Activated CD8-positive, alpha-beta memory T cell treated with anti-CD3 and anti-CD28 coated beads, Interleukin-2, amount 50 U/mL, for 1 hour (primary cell): ENCODE measurements at regions not wholly inside any gene's neighbourhood (a gene's known extent, or its start where the extent isn't known, plus 50 kb on each side); places are given as distances from the start of the nearest gene placed in this dataset.
"Not testable (repeated sequence)": the region's sequence is repeated elsewhere in the genome, so short reads cannot be mapped to it uniquely, and the experiment has no call there.

Experiments used
- DNase-seq: peaks from one replicate; pipeline ENCODE4 v3.0.0-alpha.2; 2020; ENCODE audit errors: extremely low read depth

DNA sequence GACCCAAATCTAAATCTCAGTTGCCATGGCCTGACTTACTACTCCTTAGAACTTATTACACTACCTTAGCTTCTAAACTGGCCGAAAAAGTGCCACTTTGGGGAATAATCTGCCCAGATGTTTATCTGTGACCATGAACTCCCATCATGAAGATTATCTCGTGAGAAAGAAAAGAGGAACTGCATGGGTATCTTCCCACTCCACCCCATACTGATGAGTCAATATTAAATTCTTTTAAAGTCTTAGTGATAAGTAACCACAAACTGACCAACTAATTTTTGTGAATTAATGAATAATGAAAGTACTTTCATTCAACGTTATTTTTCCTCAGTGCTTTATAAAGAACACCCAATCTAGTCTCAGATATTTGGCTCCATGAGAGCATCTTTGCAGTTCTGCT is 493.5 kb downstream of the EBF1 start:
- no peak for DNase-seq

DNA sequence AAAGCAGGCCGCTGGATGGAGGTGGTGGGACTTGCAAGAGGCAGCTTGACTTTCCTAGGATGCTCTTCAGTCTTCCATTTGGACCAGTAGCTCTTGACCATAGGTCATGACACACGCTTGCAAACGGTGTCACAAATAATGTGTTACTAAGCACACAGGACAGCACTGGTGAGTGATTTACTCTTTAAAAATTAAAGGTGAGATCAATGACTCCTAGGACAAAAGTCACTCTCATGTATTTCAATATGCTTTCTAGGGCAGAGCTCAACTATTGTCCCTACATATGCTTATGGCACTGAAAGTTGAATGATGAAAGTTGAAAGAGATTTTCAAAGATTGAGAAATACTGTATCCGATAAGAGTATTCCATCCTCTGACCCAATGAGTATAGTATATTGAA is 496.7 kb downstream of the EBF1 start:
- no peak for DNase-seq

GRCh38 chr5:158601118-158601517 is 498.6 kb downstream of the EBF1 start:
- DNase-seq: no peak

DNA sequence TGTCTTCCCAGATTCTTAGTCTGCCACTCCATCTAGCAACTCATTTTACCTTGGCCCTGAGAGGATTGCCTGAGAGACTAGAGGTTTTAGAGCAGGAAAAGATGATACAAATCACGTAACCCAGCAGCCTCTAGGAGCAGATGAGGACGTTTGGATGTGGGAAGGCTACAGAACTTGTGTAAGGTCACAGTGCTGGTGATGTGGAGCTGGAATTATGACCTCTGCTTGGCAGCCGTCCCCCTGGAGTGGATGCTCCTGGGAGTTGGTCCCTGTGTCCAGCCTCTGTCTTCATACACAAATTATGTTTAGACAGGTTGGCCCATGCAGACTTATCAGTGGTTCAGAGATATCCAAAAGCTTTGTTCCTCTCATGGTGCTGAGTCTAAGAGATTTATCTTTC is 499.0 kb downstream of the EBF1 start:
- no peak for DNase-seq

DNA sequence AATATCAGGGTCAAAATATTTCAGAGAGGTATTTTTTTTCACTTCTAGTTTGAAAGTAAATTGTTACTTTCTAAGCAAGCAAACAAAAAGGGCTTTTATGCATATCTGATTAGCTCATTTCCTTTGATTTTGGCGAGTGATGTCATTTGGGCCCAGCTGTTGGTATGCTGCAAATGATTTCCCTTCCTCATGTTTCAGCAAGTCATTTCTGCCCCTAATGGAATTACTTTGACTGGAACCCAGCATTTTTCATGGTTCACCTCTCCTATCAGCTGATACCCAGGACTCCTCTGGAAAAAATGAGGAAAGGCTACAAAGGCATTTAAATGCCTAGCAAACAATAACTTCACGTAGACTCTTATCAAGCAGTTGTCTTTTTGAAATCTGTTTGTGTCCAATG is 500.6 kb downstream of the EBF1 start:
- no peak for DNase-seq

DNA sequence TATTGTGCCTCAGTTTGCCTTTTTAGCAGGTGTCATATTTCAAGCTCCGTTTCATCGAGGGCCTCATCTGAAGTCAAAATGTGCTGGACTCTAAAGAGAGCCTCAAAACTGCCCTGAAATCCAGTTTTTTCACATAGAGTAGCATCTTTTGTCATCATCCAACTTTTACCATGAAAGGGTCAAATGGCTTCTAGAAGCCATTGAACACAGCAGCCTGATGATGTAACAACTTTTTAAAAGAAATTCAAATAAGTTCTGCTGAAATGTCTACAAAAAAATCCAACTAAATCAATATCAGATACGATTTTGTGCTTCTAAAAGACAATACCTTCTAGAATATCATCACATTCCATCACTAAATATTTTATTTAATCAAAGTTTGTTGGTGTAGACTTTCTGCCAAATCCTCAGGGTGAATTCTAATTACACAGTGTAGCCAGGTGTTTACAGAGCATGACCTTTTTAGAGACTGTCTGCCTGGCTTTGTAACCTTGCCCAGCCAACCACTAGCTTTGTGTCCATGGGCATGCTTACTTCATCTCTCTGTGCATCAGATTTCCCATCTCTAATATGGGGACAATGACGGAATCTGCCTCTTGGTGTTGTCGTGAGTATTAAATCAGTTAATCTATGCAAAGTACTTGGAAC is 505.0 kb downstream of the EBF1 start:
- DNase-seq: no peak

DNA sequence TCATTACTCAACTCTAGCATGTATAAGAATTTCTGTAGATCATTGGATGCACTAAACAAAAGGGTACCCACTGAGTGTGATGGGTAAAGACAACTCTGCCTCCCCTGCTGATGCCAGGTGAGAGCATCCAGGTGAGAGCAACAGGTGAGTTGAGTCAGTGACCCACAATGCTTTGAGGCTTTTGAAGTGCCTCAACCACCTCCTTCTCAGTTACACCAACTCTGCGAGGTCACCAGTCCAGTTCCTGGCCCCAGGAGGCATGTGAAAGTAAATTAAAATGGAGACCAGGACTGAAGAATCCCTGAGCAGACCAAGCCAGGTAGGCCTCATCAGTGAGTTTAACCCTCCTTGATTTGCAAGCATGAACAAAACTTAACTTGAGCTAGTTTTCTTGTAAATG is 505.8 kb downstream of the EBF1 start:
- DNase-seq: no peak

- DNase-seq: no peak
Measured at GRCh38 chr5:158591301-158591863, 508.3 kb downstream of the EBF1 start.

DNA sequence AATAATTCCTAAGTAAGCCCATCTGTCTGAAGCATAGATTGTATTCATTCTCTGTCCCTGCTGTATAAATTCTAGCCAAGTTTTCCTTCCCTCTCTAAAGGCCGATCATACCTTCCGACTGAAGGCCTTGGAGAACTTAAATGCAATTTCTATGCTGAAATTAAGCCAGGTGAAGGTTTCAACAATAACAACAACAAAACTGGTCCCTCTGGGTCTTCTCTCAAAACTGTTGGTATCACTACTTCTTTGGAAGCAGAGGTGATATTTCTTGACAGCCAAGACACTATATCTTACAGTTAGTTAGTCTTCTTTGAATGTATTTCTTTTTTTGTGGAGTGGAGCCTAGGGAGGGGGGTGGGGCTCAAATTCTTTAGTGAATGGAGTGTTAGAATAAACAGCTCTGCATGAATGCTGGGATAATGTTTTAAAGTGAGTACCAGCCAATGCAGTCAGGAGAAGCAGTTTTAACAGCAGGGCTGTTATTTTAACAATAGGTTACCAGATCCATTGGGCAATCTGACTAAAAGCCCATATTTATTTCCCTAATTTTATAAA is 508.9 kb downstream of the EBF1 start:
- no peak for DNase-seq

DNA sequence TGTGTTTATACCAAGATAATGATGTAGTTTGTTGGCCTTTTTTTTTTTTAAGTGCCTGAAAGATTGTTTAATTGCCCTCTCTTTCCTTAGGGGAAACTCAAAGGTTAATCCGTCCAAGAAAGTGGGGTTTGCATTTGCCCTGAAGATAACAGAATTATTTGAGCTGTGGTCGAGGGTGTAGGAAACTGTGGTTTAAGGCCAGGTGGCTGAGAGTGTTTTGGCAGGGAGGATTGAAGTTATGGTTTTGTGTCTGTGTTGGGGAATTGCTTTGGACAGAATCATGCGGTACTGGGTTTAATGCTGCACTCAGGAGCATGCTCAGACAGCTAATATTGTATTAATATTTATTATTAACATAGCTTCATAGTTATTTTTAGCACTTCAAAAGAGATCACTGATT is 509.8 kb downstream of the EBF1 start:
- DNase-seq: no peak

DNA sequence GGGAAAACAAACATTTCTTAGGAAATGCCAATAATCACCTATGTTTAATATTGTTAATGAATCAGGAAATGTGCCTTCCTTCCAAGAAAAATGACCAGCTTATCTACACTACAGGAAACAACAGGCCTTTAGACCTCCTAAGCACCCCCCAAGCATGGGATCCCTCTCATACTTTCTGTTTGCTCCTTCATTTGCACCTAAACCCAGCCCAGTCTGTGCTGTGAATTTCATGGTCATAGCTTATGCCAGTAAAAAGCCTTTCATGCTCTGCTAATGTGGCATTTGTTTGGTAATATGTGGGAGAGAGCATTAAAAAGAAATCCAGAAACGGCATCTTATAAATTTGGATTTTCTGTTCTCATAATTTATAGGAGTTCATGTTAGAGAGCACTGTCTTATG is 511.1 kb downstream of the EBF1 start:
- no peak for DNase-seq

GRCh38 chr5:158586054-158586453 is 513.7 kb downstream of the EBF1 start:
- DNase-seq: no peak

GRCh38 chr5:158582669-158583068 is 517.0 kb downstream of the EBF1 start:
- DNase-seq: not testable (repeated sequence)

DNA sequence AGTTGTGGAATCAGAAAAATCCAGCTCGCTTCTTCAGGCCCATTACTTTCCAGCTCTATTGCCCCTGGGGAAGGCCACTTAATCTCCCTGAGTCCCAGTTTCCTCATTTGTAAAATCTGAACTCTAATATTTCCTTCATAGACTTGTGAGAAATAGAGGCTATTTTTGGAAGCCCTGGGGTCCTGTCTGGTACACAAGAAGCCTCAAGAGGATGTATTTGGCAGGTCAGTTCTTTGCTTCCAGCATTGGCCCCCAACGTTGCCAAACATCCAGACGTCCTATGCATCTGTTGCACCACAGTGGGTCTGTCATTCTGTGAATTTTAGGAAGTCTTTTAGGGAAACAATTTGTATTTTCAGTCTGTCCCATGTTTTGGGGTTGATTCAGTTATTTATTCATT is 525.9 kb downstream of the EBF1 start:
- DNase-seq: no peak

GRCh38 chr5:158570502-158570901 is 529.2 kb downstream of the EBF1 start:
- no peak for DNase-seq

DNA sequence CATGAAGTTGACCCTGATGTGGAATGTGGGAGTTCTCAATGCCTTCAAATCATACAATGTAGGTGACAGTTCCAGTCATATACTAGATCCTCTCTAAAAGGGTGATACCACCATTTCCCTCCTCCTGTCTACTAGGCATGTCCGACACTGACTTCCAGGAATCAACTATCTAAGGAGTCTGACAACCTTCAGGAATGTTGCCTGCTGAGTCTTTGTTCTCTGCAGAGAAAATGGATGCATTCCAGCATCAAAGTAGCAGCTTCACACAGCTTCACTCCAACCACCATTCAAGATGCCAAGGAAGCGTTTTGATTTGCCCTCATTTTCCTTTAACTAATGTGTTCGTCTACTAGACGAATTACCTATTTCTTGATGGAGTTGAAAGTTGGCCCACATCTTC is 530.2 kb downstream of the EBF1 start:
- DNase-seq: no peak

GRCh38 chr5:158565017-158565789 is 534.5 kb downstream of the EBF1 start:
- no peak for DNase-seq

DNA sequence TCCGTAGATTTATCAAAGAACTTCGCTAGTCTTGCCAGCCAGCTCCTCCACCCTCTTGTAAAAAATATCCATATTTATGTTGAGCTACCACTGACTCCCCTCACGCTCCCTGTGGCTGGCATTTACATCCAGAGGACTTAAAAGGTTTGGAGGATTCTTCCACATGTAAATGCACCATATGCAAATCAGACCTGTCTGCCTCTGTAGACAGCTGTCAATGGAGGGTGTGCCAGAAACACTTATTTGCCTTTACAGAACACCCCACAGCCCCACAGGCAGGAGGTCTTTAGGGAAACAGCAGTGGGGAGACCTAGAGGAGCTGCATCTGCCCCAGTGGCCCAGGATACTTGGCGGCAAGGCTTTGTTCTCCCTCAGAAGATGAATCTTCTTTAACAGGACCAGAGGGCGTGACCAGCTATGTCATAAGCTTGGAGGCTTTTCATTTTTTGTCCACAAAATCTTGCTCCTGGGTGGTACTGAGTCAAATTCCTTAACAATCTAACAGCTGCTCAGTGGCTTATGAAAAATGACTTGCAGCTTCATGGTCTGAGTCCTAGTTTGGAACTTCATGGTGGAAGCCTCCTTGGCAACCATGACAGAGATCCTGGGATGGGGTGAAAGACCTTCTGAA is 535.8 kb downstream of the EBF1 start:
- DNase-seq: no peak

DNA sequence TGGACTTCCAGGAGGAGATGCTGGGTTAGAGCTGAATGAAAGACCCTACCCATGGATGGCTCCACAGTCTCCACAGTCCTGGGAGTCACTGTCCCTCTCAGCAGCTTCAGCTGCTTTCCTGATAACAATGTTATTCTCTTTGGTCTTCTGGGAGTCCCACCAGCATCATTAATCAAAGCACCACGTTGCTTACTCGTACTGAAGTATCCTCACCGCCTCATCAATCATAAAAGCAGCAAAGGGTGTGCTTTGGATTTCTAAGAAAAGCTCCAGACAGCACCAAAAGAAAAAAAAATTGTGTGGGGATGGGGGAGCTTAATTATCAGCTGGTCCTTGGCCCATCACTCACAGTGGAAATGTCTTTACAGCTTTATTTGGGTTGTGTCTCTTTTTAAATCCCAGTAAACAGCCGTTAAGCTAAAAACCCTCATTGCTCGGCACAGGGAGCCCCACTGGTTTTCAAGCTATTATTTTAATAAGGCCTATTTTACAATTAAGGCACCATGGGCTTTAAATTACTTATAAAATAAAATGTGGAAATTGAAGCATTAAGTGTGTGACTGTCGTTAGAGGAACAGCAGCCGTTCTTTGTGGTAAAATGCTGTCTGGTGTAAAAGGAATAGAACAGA is 538.0 kb downstream of the EBF1 start:
- DNase-seq: no peak

DNA sequence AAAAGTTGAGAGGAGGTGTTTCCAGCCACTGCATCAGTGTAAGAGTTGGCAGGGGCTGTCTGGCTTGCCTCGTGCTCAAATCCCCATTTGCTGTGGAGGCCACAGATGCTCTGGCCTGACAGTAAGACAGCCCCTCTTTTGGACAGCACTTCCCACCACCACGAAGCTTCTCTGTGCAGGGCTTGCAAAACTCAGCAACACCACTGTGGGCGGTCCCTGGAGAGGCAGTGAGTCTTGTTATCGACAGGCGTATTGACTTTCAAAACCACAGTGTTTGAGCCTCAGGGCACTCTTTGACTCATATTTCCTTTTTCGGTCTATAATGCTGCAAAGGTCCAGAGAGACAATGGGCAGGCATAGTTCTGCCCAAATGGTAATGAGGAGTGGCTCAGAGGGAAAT is 539.5 kb downstream of the EBF1 start:
- DNase-seq: no peak

- no peak for DNase-seq
Measured at GRCh38 chr5:158559643-158560042, 540.1 kb downstream of the EBF1 start.

DNA sequence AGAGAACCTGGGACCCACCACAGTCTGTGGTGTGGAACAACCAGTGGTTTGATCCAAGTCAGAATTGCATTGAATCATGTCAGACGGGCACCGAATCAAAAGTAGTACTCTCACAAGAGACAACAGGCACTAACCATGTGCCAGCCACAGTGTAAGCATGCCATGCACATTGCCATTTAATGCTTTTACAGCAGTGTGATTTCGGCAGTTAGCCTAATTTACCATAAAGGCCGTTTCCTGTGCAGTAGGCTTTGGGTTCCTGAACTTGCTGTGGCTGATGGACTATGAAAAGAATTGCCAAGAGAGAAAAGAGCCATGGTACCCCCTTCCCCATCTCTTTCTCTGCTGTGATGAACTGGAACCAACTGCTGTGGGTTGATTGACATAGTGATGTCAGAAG is 540.6 kb downstream of the EBF1 start:
- DNase-seq: no peak
